DMS153 (cell line): ENCODE measurements at regions not wholly inside any gene's neighbourhood (a gene's known extent, or its start where the extent isn't known, plus 50 kb on each side); places are given as distances from the start of the nearest gene placed in this dataset.

Experiments used
- DNase-seq: peaks from one replicate; lab custom pipeline; 2025; lab: John Stamatoyannopoulos, UW

DNA sequence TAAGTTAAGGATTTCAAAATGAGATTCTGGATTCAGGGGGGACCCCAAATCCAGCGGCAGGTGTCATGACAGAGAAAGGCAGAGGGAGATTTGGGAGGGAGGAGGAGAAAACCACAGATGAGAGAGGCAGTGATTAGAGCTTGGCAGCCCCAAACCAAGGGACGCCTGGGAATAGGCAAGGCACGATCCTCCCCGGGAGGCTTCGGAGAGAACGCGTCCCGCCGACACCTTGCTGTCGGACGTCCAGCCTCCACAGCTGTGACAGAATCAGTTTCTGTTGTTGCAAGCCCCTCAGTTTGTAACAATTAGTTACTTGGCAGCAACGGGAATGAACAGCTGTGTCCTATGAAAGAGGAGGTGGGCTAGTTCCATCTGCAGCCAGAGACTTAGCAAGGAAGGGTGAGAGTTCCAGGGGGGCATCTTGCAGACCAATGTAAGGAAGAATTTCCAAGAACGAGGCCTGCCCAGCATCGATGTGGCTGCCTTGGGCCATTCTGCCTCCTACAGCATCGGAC lies 110.7 kb upstream of the SDK2 start:
- no peak for DNase-seq

- peak; percentile 86 for DNase-seq
These were observed 113.2 kb upstream of the SDK2 start for GRCh38 chr17:73757420-73757819.

DNA sequence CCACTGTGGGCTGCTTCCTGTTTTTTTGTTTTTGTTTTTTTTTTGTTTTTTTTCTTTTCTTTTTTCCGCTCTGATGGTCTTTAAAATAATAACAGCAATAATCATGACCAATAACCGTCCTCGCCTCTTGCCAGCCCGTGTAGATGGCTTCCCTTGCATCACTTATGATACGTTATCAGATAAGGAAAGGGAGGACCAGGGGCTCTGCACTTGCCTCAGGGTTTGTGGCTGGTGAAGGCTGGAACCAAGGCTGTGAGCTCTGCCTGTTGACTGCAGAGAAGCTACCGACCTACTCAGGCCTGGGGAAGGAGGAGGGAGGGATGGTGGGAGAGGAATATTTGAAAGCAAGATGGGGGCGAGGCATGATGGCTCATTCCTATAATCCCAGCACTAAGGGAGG lies 114.0 kb upstream of the SDK2 start:
- DNase-seq: no peak

GRCh38 chr17:73759324-73759723 lies 115.1 kb upstream of the SDK2 start:
- no peak for DNase-seq

- DNase-seq: peak; percentile 85
These were observed 115.6 kb upstream of the SDK2 start for GRCh38 chr17:73759734-73760438.

GRCh38 chr17:73760439-73760758 lies 116.2 kb upstream of the SDK2 start:
- peak; percentile 80 for DNase-seq

DNA sequence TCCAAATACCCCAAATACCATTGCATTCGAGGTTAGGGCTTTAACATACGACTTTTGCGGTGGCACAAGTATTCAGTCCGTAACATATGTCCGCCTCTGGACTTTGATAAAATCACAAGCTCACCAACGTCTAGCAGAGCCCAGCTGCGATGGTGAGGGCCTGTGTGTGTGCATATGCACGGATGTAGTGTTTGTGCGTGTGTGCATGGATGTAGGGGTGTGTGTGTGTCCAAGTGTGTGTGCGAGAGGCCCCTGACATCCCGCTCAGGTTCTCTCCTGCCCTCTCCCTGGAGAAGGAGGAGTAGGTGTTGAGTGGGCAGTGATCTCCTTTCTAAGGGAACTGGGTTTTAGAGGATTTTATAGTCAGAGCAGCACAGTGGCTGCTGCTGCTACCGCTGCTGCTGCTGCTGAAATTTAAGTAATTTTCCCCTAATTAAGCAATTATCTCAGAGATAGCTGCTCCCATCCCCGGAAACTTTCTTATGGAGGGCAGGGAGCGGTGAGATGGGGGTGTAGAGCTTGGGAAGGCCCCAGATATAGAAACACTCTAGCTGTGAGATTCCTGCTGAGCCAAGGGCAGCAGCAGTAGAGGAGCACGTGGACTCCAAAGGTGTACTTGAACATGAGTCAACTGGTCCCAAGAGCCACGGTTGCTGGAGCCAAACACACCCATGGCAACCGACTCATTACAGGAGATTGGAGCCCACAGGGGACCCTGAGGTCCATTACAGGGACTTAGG lies 121.7 kb upstream of the SDK2 start:
- peak; percentile 64 for DNase-seq

DNA sequence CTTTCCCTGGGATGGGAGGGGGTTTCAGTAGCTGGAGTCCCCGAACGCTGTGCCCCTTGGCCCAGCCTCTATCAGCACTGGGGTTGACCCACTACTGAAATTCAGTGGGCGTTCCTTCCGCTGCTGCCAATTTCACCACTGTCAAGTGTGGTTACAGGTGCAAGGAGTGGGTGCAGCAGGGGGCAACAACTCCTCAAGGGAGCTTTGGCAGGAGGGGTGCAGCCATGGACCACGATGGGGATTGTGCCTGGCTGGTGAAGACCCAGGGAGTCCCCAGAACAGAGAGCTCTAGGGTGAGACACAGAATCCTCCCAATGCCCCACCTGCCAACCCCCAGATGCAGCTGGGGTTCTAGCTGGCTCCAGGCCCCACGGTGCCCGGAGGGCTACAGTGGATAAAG lies 123.5 kb upstream of the SDK2 start:
- no peak for DNase-seq

DNA sequence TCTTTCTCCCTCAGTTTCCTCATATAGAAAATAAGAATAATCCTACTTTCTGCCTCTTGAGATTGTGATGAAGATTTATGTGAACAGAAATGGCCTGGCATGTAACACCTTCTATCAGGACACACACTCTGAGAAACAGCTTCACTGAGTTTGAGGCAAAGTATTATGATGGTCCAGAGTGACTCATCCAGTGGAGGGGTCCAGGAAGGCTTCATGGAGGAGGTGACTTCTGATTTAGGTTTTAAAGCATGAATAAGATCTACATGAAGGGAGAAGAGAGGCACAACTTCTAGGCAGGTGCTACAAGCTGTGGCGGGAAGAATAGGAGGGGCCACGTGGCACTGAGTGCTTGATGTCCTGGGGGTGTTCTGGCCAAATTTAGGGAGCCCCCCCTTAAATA lies 124.4 kb upstream of the SDK2 start:
- no peak for DNase-seq

DNA sequence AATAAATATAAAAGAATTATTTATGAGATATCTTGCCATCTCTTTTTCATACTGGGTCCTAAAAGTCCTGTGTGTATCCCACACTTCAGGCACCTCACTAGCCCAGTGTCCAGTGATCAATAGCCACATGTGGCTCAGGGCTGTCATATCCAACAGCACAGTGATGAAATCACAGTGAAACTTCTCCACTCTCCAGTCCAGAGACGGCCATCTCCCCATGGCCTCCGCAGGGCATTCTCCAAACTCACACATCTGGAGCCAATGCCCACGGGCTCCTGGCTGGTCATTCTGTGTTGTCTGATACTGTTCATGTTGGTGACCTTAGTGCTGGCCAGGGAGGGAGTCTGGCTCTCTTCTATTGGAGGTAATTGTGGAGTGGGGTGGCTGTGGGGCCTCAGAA lies 125.2 kb upstream of the SDK2 start:
- DNase-seq: no peak

DNA sequence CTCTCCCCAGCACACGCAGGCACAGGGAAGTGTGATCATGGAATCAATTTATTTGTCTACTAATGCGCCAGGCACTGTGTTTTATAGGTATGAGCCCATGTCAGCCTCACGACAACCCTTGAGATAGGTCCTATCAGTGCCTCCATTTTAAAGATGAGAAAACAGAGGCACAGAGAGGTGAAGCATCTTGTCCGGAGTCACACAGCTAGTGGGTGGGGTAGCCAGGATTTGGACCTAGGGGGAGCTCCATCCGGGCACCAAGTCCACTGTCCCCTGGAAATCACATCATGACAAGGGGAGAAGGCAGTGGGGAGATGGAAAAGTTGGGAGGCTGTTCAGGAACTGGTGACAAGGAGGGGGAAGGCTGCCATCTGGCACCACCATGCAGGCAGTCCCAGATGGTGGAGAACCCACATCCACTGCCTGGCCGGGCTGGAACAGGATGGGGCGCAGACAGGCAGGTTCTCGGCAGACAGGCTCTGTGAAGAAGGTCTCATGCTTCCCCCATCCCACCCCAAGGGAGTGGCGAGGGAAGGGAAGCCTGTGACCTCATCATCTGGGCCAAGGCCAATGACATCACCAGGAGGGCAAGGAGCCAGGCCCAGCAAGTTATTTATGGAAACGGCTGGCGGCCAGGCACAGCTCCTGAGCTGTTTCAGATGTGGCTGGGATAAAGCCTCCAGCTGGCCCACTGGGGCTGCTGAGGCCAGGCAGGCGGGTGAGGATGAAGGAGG lies 126.0 kb upstream of the SDK2 start:
- DNase-seq: peak; percentile 82

- DNase-seq: no peak
These were observed 126.6 kb upstream of the SDK2 start for GRCh38 chr17:73770849-73771229.

DNA sequence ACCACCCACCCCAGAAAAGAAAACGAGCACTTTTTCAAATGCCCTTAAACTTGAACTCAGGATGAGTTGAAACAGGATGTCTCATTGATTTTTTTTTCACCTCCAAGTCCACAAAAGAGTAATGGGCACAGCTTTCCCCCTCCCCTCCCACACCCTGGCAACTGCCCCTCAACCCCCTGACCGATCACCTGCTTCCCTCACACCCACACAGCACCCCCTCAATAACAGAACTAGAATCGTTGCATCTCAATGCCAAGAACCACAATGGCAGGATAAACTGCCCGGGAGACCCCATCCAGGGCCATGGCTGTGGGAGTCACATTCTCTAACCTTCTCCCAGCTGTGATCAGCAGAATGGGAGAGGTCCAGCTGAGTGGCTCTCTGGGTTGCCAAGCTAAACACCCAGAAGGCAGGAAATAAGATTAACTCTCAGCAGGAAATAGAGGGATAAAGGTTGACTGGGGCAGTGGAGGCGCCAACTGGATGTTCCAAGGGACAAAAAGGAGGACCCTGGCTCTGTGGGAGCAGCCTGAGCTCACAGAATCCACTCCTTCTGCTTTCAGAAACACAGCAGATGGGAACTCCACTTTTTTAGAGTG lies 128.0 kb upstream of the SDK2 start:
- no peak for DNase-seq

DNA sequence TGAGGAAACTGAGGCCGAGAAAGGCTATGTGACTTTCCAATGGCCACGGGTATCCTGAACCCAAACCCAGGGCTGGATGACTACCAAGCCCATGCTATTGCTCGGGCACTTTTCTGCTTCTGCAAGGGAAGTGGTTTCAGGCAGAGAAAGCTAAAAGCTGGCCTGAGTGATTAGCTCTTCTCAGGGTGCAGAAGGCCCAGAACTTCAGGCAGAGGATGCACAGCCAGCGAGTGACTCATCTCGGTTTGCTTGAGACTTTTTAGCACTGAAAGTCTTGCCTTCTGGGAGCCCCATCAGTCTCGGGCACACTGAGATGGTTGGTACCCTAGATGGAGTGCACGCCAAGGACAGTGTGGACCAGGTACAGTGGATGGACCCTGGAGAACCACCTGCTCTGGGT lies 129.5 kb upstream of the SDK2 start:
- no peak for DNase-seq

DNA sequence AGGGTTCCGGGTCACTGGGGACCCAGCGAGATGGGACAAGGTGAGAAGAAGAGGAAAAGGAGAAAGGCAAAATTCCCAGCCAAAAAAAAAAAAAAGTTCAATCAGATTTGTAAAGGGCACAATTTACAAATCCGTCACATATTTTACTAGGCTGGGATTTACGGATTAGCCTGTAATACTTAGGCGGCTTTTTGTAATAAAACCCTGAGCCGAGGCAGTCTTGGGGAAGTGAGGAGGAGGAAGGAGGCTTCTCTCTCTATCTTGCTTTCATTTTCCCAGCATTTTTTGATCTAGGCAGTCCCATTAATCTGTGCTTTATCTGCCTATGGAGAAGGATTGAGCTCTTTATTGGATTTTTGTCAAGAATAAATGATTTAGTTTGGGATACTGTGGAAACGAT lies 130.6 kb upstream of the SDK2 start:
- DNase-seq: no peak

- no peak for DNase-seq
These were observed 132.3 kb upstream of the SDK2 start for GRCh38 chr17:73776351-73777130.

DNA sequence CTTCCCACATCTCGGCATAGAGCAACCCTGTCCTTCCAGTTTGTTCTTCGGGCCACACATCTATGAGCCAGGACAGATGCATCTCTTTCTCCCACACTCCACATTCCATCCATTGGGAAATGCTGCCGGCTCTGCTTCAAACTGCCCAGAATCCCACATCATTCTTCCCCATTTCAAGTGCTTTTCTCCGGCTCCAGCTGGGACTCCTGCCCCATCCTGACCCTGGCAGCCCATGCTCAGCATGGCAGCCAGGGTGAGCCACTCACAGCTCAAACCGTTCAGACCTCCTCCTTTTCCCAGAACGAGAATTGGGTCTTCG lies 132.8 kb upstream of the SDK2 start:
- no peak for DNase-seq

DNA sequence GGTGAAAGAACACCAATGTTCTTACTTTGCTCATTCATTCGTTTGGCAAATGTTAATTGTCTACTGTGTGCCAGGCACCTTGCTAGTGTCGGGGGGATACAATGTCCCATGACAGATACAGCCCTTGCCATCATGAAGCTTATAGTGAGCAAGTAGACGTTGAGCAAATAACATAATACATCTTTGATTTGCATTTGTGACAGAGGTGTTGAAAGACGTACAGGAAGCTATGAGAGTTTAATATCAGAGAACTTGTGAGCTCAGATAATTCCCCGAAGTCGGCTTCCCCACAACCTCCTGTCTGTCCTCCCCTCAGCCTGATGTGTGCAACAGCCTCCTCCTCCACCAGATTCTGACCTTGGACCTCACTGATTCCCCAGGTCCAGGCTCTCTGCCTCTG lies 138.0 kb upstream of the SDK2 start:
- DNase-seq: no peak

- no peak for DNase-seq
These were observed 138.6 kb upstream of the SDK2 start for GRCh38 chr17:73782641-73783381.

DNA sequence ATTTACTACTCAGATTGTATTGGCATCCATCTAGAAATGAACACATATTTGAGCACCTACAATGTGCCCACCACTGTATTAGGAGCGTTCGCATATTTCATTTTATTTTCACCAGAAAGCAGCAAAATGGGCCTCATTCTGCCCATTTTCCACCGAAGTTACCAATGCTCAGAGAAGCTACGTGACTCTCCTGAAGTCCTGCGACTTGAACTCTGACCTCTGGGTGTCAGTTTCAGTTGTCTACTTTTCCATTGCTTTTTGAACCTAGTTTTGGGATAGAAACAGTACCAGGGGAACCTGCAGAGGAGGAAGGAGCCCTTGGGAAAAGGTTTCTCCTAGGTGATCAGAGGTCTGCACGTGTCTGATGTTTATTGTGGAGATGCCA lies 139.1 kb upstream of the SDK2 start:
- DNase-seq: no peak

- no peak for DNase-seq
These were observed 139.8 kb upstream of the SDK2 start for GRCh38 chr17:73783945-73784603.
